ENCODE measurements at regions not wholly inside any gene's neighbourhood (a gene's known extent, or its start where the extent isn't known, plus 50 kb on each side); places are given as distances from the start of the nearest gene placed in this dataset.
"Not testable (repeated sequence)": the region's sequence is repeated elsewhere in the genome, so short reads cannot be mapped to it uniquely, and the experiment has no call there.

- DNase-seq (peak; percentile 21), ATAC-seq (peak; percentile 67)
- CTCF ChIA-PET = interaction anchor here (0.7 to 3.3 kb wide), 18 partner anchors 8 to 816 kb away, joined by 3 to 16 read pairs (median 4); partner anchors contain the start of gene PLK2
- Mint-ChIP-seq H3K27ac (no peak overlapping the region), H3K4me1 (ENCODE audit: low read depth) (no peaks in the 10 kb centered on the region), H3K36me3 (ENCODE audit: low read depth) (no peaks in the 10 kb centered on the region), H3K27me3 (peaks cover 5% of the 10 kb centered on the region), H3K9me3 (no peaks in the 10 kb centered on the region), H3K4me3 (no peak overlapping the region)
- peak; percentile 59 for TF ChIP-seq CTCF (IDR thresholded peaks at IDR 0.05)
- intact Hi-C loops (cut with micrococcal nuclease) = loop anchor here (5.0 kb wide), 1 partner anchor 812 kb away; the partner anchor contains the start of gene PLK2
- POLR2A ChIA-PET = interaction anchor here (0.6 kb wide), 1 partner anchor 237 kb away, joined by 3 read pairs; no protein-coding TSS in a partner anchor
Observed at GRCh38 chr5:57650360-57651069, 167.9 kb upstream of the ACTBL2 start.

GRCh38 chr5:57642698-57643097 is 160.1 kb upstream of the ACTBL2 start:
- no peak for TF ChIP-seq CTCF (IDR thresholded peaks at IDR 0.05)
- Mint-ChIP-seq H3K36me3 (ENCODE audit: low read depth) (no peaks in the 10 kb centered on the region), H3K4me1 (ENCODE audit: low read depth) (no peaks in the 10 kb centered on the region), H3K9me3 (no peaks in the 10 kb centered on the region), H3K27ac (no peak overlapping the region), H3K4me3 (no peak overlapping the region), H3K27me3 (peaks cover 3% of the 10 kb centered on the region)
- ATAC-seq (no peak), DNase-seq (no peak)
- ChIA-PET POLR2A (no interaction called here), CTCF (interaction anchor here (1.0 kb wide), 1 partner anchor 35 kb away, joined by 3 read pairs; no protein-coding TSS in a partner anchor)
- intact Hi-C loops (cut with micrococcal nuclease) = no loop called here

- Mint-ChIP-seq H3K9me3 (no peaks in the 10 kb centered on the region), H3K4me1 (ENCODE audit: low read depth) (no peaks in the 10 kb centered on the region), H3K27me3 (peaks cover 3% of the 10 kb centered on the region), H3K27ac (no peak overlapping the region), H3K4me3 (no peak overlapping the region), H3K36me3 (ENCODE audit: low read depth) (no peaks in the 10 kb centered on the region)
- intact Hi-C loops (cut with micrococcal nuclease) = no loop called here
- ATAC-seq = no peak
- ChIA-PET CTCF (interaction anchor here (1.0 kb wide), 1 partner anchor 35 kb away, joined by 3 read pairs; no protein-coding TSS in a partner anchor), POLR2A (no interaction called here)
- no peak for DNase-seq
- TF ChIP-seq CTCF (IDR thresholded peaks at IDR 0.05) = no peak
Observed at GRCh38 chr5:57642066-57642465, 159.5 kb upstream of the ACTBL2 start.

GRCh38 chr5:57635146-57635777 is 152.7 kb upstream of the ACTBL2 start:
- no peaks in the 10 kb centered on the region for H3K4me1 Mint-ChIP-seq (ENCODE audit: low read depth)
- DNase-seq = no peak
- H3K9me3 Mint-ChIP-seq = no peaks in the 10 kb centered on the region
- ChIA-PET POLR2A (no interaction called here), CTCF (interaction anchor here (1.2 to 1.4 kb wide), 2 partner anchors 15 kb away, joined by 3 to 4 read pairs; no protein-coding TSS in a partner anchor)
- ATAC-seq = no peak
- TF ChIP-seq CTCF (IDR thresholded peaks at IDR 0.05) = no peak
- intact Hi-C loops (cut with micrococcal nuclease) = no loop called here
- peaks cover 3% of the 10 kb centered on the region for H3K27me3 Mint-ChIP-seq
- H3K27ac Mint-ChIP-seq = no peak overlapping the region
- no peak overlapping the region for H3K4me3 Mint-ChIP-seq
- H3K36me3 Mint-ChIP-seq (ENCODE audit: low read depth) = no peaks in the 10 kb centered on the region

GRCh38 chr5:57632937-57633336 is 150.3 kb upstream of the ACTBL2 start:
- POLR2A ChIA-PET = no interaction called here
- Mint-ChIP-seq H3K4me3 (no peak overlapping the region), H3K27ac (no peak overlapping the region), H3K9me3 (no peaks in the 10 kb centered on the region), H3K36me3 (ENCODE audit: low read depth) (no peaks in the 10 kb centered on the region), H3K27me3 (peaks cover under 1% of the 10 kb centered on the region), H3K4me1 (ENCODE audit: low read depth) (no peaks in the 10 kb centered on the region)
- CTCF ChIA-PET = interaction anchor here (0.8 kb wide), 1 partner anchor 18 kb away, joined by 3 read pairs; no protein-coding TSS in a partner anchor
- TF ChIP-seq CTCF (IDR thresholded peaks at IDR 0.05) = no peak
- intact Hi-C loops (cut with micrococcal nuclease) = no loop called here
- DNase-seq (no peak), ATAC-seq (no peak)

GRCh38 chr5:57631139-57631538 is 148.5 kb upstream of the ACTBL2 start:
- POLR2A ChIA-PET; H3K27me3 Mint-ChIP-seq; H3K27ac Mint-ChIP-seq; H3K9me3 Mint-ChIP-seq; H3K4me1 Mint-ChIP-seq (ENCODE audit: low read depth); intact Hi-C loops (cut with micrococcal nuclease); CTCF ChIA-PET; ATAC-seq; DNase-seq; H3K4me3 Mint-ChIP-seq; H3K36me3 Mint-ChIP-seq (ENCODE audit: low read depth): not testable (repeated sequence)
